Fibroblast of pulmonary artery (primary cell): ENCODE measurements at regions not wholly inside any gene's neighbourhood (a gene's known extent, or its start where the extent isn't known, plus 50 kb on each side); places are given as distances from the start of the nearest gene placed in this dataset.
"Not testable (repeated sequence)": the region's sequence is repeated elsewhere in the genome, so short reads cannot be mapped to it uniquely, and the experiment has no call there.

ENCODE experiments used
- DNase-seq: peaks from one replicate; pipeline ENCODE4 v3.0.0-alpha.2; 2010; ENCODE audit warnings: low read depth
- H3K4me3 ChIP-seq: replicated peaks from 2 replicates; pipeline ENCODE4 v1.5.1; 2011; ENCODE audit warnings: low read depth, mild to moderate bottlenecking, control low read depth, low read length, moderate library complexity
- CTCF ChIP-seq: IDR thresholded peaks from 2 replicates; pipeline ENCODE4 v1.5.1; 2011; ENCODE audit warnings: mild to moderate bottlenecking, control low read depth, low read length, inconsistent platforms; ENCODE audit errors: missing control alignments

GRCh38 chr4:137794764-137795254 lies 262.5 kb upstream of the PCDH18 start:
- no peak overlapping the region for H3K4me3 ChIP-seq
- TF ChIP-seq CTCF = no peak
- no peak for DNase-seq

GRCh38 chr4:137789263-137789662 lies 257.0 kb upstream of the PCDH18 start:
- not testable (repeated sequence) for DNase-seq

GRCh38 chr4:137783923-137784322 lies 251.6 kb upstream of the PCDH18 start:
- not testable (repeated sequence) for H3K4me3 ChIP-seq, DNase-seq

More at GRCh38 chr4:137789263-137789662, 257.0 kb upstream of the PCDH18 start:
- H3K4me3 ChIP-seq = not testable (repeated sequence)

- H3K4me3 ChIP-seq = no peak overlapping the region
- no peak for TF ChIP-seq CTCF
- DNase-seq = no peak
Measured at GRCh38 chr4:137775701-137776100, 243.4 kb upstream of the PCDH18 start.

GRCh38 chr4:137774501-137774900 lies 242.2 kb upstream of the PCDH18 start:
- no peak overlapping the region for H3K4me3 ChIP-seq
- TF ChIP-seq CTCF = no peak
- no peak for DNase-seq

GRCh38 chr4:137768881-137769280 lies 236.6 kb upstream of the PCDH18 start:
- no peak for TF ChIP-seq CTCF
- DNase-seq = peak; percentile 26
- no peak overlapping the region for H3K4me3 ChIP-seq

GRCh38 chr4:137768196-137768595 lies 235.9 kb upstream of the PCDH18 start:
- DNase-seq = peak; percentile 23
- no peak overlapping the region for H3K4me3 ChIP-seq
- TF ChIP-seq CTCF = no peak

- H3K4me3 ChIP-seq = no peak overlapping the region
- no peak for DNase-seq
- TF ChIP-seq CTCF = no peak
Measured at GRCh38 chr4:137762591-137762990, 230.3 kb upstream of the PCDH18 start.
